Suprapubic skin (tissue), 4 donors: ENCODE measurements at regions not wholly inside any gene's neighbourhood (a gene's known extent, or its start where the extent isn't known, plus 50 kb on each side); places are given as distances from the start of the nearest gene placed in this dataset.
"Not testable (repeated sequence)": the region's sequence is repeated elsewhere in the genome, so short reads cannot be mapped to it uniquely, and the experiment has no call there.

ENCODE experiments used
- CTCF ChIP-seq, 2 donors: fragments of 200-600 bp in 1 of 2; fragments of 450-650 bp in 1 of 2; sonication (generic) in 1 of 2; IDR thresholded peaks; one replicate each; pipeline ENCODE4 v1.5.1; 2016 to 2019; ENCODE audit warnings: antibody characterized with exemption in 2 of 2, mild to moderate bottlenecking in 1 of 2, moderate library complexity in 1 of 2
- POLR2A ChIP-seq, 2 donors: fragments of 450-650 bp; IDR thresholded peaks; one replicate each; pipeline ENCODE4 v1.6.1; 2017; ENCODE audit warnings: antibody characterized with exemption in 2 of 2, mild to moderate bottlenecking in 2 of 2, moderate library complexity in 2 of 2
- POLR2AphosphoS5 ChIP-seq, 3 donors: sonication (generic); formaldehyde crosslinking; IDR thresholded peaks; one replicate each; pipeline ENCODE4 v1.6.1; 2017; ENCODE audit warnings: antibody characterized with exemption in 3 of 3

DNA sequence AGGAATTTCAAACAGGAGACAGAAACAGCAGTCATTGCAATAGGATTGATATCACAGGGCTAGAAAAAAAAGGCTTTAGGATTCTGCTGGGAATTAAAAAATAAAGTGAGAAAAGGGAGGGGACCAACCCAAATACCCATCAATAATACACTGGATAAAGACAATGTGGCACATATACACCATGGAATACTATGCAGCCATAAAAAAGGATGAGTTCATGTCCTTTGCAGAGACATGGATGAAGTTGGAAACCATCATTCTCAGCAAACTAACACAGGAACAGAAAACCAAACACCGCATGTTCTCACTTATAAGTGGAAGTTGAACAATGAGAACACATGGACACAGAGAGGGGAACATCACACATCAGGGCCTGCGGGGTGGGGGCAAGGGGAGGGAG is 86.9 kb upstream of the ODAD2 start:
- TF ChIP-seq CTCF, POLR2A, POLR2AphosphoS5 (IDR thresholded peaks at IDR 0.05): not testable (repeated sequence)
